MM.1S (cell line): ENCODE measurements at regions not wholly inside any gene's neighbourhood (a gene's known extent, or its start where the extent isn't known, plus 50 kb on each side); places are given as distances from the start of the nearest gene placed in this dataset.

Experiments
- DNase-seq: peaks from one replicate; pipeline ENCODE4 v3.0.0-alpha.2; 2015
- H2AFZ ChIP-seq: fragments of 300-600 bp; sonication (generic); 2 replicates; pipeline ENCODE4 v1.6.0; 2016; ENCODE audit warnings: antibody characterized with exemption, low read length
- H3F3A ChIP-seq: fragments of 300-600 bp; sonication (generic); 2 replicates; pipeline ENCODE4 v1.6.1; 2016; ENCODE audit warnings: mild to moderate bottlenecking, antibody characterized with exemption, low read length, moderate library complexity, mixed read lengths; ENCODE audit not compliant: insufficient read depth
- H3K27ac ChIP-seq: fragments of 300-600 bp; sonication (generic); 2 replicates; pipeline ENCODE4 v1.5.1; 2016; ENCODE audit warnings: mild to moderate bottlenecking, low read length
- H3K27me3 ChIP-seq: fragments of 300-600 bp; sonication (generic); replicated peaks from 2 replicates; pipeline ENCODE4 v1.6.0; 2016; ENCODE audit warnings: low read length; ENCODE audit not compliant: insufficient read depth
- H3K36me3 ChIP-seq: fragments of 300-600 bp; sonication (generic); replicated peaks from 2 replicates; pipeline ENCODE4 v1.6.1; 2016; ENCODE audit warnings: mild to moderate bottlenecking, low read length, mixed read lengths; ENCODE audit not compliant: insufficient read depth
- H3K4me1 ChIP-seq: fragments of 300-600 bp; sonication (generic); 2 replicates; pipeline ENCODE4 v1.6.1; 2016; ENCODE audit warnings: low read length, mixed read lengths
- H3K4me2 ChIP-seq: fragments of 300-600 bp; sonication (generic); 2 replicates; pipeline ENCODE4 v1.6.0; 2016; ENCODE audit warnings: low read depth, low read length
- H3K4me3 ChIP-seq: fragments of 300-600 bp; sonication (generic); 2 replicates; pipeline ENCODE4 v1.5.1; 2016; ENCODE audit warnings: low read length, mixed read lengths
- H3K79me2 ChIP-seq: fragments of 300-600 bp; sonication (generic); 2 replicates; pipeline ENCODE4 v1.6.1; 2016; ENCODE audit warnings: mixed run types, low read length, mixed read lengths
- H3K9ac ChIP-seq: fragments of 300-600 bp; sonication (generic); 2 replicates; pipeline ENCODE4 v1.6.1; 2016; ENCODE audit warnings: low read length, mixed read lengths
- H3K9me2 ChIP-seq: fragments of 300-600 bp; sonication (generic); replicated peaks from 2 replicates; pipeline ENCODE4 v1.6.1; 2016; ENCODE audit warnings: mild to moderate bottlenecking, low read length, mixed read lengths; ENCODE audit not compliant: insufficient read depth
- H3K9me3 ChIP-seq: fragments of 300-600 bp; sonication (generic); replicated peaks from 2 replicates; pipeline ENCODE4 v1.6.1; 2016; ENCODE audit warnings: mild to moderate bottlenecking, low read length, mixed read lengths; ENCODE audit not compliant: insufficient read depth
- H4K20me1 ChIP-seq: fragments of 300-600 bp; sonication (generic); 2 replicates; pipeline ENCODE4 v1.6.1; 2016; ENCODE audit warnings: mild to moderate bottlenecking, low read length, moderate library complexity, mixed read lengths; ENCODE audit not compliant: insufficient read depth
- EZH2 ChIP-seq: fragments of 300-600 bp; sonication (generic); optimal IDR thresholded peaks from 2 replicates; pipeline ENCODE3; 2017; ENCODE audit warnings: low read depth, mild to moderate bottlenecking, antibody characterized with exemption, low read length, mixed read lengths
- EZH2phosphoT487 ChIP-seq: fragments of 300-600 bp; sonication (generic); IDR thresholded peaks from 2 replicates; pipeline ENCODE4 v1.6.1; 2018; ENCODE audit warnings: antibody characterized with exemption, low read length
- TF ChIP-seq, protein P1 (sequence below): fragments of 300-600 bp; sonication (generic); IDR thresholded peaks from 2 replicates; pipeline ENCODE4 v1.5.1; 2016; ENCODE audit warnings: antibody characterized with exemption, low read length, mixed read lengths

DNA sequence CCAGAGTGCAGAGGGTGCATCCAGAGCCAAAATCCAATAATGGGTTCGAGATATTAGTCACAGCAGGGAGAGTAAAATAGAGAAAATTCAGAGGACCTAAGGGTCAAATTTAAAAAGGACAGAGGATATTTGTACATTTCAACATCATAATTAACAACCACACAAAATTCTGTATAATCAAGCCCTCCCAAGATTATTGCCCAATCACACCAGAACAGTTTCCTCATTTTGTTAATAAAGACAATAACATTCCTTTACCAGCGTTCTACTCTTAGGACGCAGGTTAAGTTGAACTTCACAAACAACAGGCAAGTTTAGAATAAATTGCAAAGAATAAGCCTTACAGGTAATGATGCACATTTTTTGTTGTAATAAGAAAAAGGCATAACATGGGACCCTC is 462.8 kb downstream of the PTPRC start:
- Histone ChIP-seq H3K9me2 (no peaks in the 10 kb centered on the region), H2AFZ (no peak overlapping the region), H3K27ac (peak overlapping the region; percentile 29; the same call in 1 of the 2 replicates), H3K27me3 (no peaks in the 10 kb centered on the region), H3K36me3 (no peaks in the 10 kb centered on the region), H3K4me1 (peaks cover 20% of the 10 kb centered on the region), H3K9ac (no peak overlapping the region), H3K9me3 (no peaks in the 10 kb centered on the region), H4K20me1 (no peaks in the 10 kb centered on the region), H3K4me2 (no peak overlapping the region), H3K4me3 (no peak overlapping the region), H3F3A (peaks cover 9% of the 10 kb centered on the region; the same call in 1 of the 2 replicates), H3K79me2 (no peaks in the 10 kb centered on the region)
- TF ChIP-seq, protein P1, sequence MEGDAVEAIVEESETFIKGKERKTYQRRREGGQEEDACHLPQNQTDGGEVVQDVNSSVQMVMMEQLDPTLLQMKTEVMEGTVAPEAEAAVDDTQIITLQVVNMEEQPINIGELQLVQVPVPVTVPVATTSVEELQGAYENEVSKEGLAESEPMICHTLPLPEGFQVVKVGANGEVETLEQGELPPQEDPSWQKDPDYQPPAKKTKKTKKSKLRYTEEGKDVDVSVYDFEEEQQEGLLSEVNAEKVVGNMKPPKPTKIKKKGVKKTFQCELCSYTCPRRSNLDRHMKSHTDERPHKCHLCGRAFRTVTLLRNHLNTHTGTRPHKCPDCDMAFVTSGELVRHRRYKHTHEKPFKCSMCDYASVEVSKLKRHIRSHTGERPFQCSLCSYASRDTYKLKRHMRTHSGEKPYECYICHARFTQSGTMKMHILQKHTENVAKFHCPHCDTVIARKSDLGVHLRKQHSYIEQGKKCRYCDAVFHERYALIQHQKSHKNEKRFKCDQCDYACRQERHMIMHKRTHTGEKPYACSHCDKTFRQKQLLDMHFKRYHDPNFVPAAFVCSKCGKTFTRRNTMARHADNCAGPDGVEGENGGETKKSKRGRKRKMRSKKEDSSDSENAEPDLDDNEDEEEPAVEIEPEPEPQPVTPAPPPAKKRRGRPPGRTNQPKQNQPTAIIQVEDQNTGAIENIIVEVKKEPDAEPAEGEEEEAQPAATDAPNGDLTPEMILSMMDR: no peak
- TF ChIP-seq EZH2phosphoT487: no peak
- TF ChIP-seq EZH2: no peak
- no peak for DNase-seq

DNA sequence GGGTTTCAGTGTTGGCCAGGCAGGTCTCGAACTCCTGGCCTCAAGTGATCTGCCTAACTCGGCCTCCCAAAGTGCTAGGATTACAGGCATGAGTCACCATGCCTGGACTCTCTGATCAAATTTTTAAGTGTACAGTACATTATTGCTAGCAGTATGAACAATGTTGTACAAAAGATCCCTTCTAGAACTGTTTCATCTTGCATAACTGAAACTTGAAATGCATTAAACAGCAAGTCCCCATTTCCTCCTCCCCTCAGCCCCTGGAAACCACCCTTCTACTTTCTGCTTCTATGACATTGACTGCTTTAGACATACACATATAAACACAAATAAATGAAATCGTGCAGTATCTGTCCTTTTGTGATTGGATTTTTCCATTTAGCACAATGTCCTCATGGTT is 463.4 kb downstream of the PTPRC start:
- peak overlapping the region; percentile 29; the same call in 1 of the 2 replicates for H3K27ac ChIP-seq
- H3K79me2 ChIP-seq: no peaks in the 10 kb centered on the region
- H2AFZ ChIP-seq: no peak overlapping the region
- H3K27me3 ChIP-seq: no peaks in the 10 kb centered on the region
- H3F3A ChIP-seq: peaks cover 9% of the 10 kb centered on the region; the same call in 1 of the 2 replicates
- H3K9ac ChIP-seq: no peak overlapping the region
- H3K9me2 ChIP-seq: no peaks in the 10 kb centered on the region
- H4K20me1 ChIP-seq: no peaks in the 10 kb centered on the region
- peak; percentile 78 for DNase-seq
- no peak overlapping the region for H3K4me3 ChIP-seq
- TF ChIP-seq EZH2phosphoT487 (no peak), EZH2 (no peak)
- TF ChIP-seq, protein P1: no peak
- H3K9me3 ChIP-seq: no peaks in the 10 kb centered on the region
- no peak overlapping the region for H3K4me2 ChIP-seq
- H3K4me1 ChIP-seq: peaks cover 20% of the 10 kb centered on the region
- no peaks in the 10 kb centered on the region for H3K36me3 ChIP-seq

DNA sequence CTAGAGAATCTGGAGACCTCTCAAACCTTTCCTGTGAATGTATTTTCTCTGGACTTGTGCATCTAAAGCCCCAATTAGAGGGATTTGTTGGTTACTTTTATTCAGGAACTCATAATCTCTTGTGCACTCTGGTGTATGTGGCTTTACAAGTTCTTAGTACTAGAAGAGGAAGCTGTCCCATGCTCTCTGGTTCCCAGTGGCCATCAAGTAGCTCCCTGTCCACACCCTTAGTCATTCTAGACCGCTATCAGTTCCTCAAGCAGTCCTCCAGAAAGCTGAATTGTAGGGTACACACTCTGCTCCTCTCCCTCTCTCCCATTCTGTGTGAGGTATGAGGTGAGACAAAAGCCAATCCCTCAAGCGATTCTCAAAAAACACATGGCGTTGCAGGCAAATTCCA is 470.3 kb downstream of the PTPRC start:
- no peaks in the 10 kb centered on the region for H3K79me2 ChIP-seq
- no peak for TF ChIP-seq EZH2
- no peak for TF ChIP-seq EZH2phosphoT487
- TF ChIP-seq, protein P1: no peak
- H4K20me1 ChIP-seq: no peaks in the 10 kb centered on the region
- H3K4me3 ChIP-seq: no peak overlapping the region
- H3K27me3 ChIP-seq: no peaks in the 10 kb centered on the region
- no peaks in the 10 kb centered on the region for H3K9me2 ChIP-seq
- no peaks in the 10 kb centered on the region for H3K36me3 ChIP-seq
- H3K9me3 ChIP-seq: no peaks in the 10 kb centered on the region
- no peak overlapping the region for H3K4me2 ChIP-seq
- DNase-seq: no peak
- H3K9ac ChIP-seq: no peak overlapping the region
- no peaks in the 10 kb centered on the region for H3K4me1 ChIP-seq
- no peak overlapping the region for H3K27ac ChIP-seq
- no peak overlapping the region for H2AFZ ChIP-seq
- H3F3A ChIP-seq: no peaks in the 10 kb centered on the region

DNA sequence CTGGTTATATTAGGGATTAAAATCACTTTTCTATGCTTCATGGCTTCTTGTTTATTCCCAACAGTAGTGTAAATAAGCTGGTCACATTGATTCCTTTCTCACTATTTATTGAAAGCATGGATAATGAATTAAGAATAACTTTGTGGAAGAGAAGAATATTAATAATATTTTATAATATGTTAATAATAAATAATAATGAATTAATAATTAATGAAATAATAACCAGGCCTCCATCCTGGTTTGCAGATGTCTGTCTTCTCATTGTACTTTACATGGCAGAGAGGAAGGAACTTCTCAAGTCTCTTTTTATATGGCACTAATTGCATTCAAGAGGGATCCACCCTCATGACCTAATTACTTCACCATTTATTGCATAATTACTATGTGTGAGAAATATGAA is 473.5 kb downstream of the PTPRC start:
- Histone ChIP-seq H2AFZ (no peak overlapping the region), H3K36me3 (no peaks in the 10 kb centered on the region), H3K4me1 (no peaks in the 10 kb centered on the region), H3K27ac (no peak overlapping the region), H3K9me3 (no peaks in the 10 kb centered on the region), H3K79me2 (no peaks in the 10 kb centered on the region), H3F3A (no peaks in the 10 kb centered on the region), H3K27me3 (no peaks in the 10 kb centered on the region), H3K4me2 (no peak overlapping the region), H3K9ac (no peak overlapping the region), H4K20me1 (no peaks in the 10 kb centered on the region), H3K4me3 (no peak overlapping the region), H3K9me2 (no peaks in the 10 kb centered on the region)
- no peak for DNase-seq
- no peak for TF ChIP-seq EZH2phosphoT487
- TF ChIP-seq, protein P1: no peak
- no peak for TF ChIP-seq EZH2
